ENCODE measurements at regions not wholly inside any gene's neighbourhood (a gene's known extent, or its start where the extent isn't known, plus 50 kb on each side); places are given as distances from the start of the nearest gene placed in this dataset.
"Not testable (repeated sequence)": the region's sequence is repeated elsewhere in the genome, so short reads cannot be mapped to it uniquely, and the experiment has no call there.

DNA sequence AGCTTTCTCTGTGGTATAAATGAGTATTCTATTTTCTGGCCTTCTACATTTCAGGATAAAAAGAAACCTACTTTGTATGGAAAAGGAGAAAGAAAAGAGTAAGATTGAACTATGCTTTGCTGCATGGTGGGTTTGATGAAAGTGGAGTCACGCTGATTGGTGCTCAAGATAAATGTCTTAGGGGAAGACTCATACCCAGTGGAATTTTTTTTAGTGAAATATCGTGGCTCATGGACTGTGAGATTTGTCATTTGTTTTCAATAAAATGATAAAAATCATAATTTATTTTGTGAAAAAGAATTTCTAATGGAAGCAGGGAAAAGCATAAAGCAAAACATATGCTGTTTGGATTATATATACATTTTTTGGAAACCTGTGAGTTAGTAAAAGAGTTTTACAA lies 292.5 kb downstream of the ZPLD1 start:
- Histone ChIP-seq H3K4me3 (ENCODE audit: low read length) (no peak overlapping the region), H3K27me3 (ENCODE audit: control insufficient read depth, insufficient read depth) (no peaks in the 10 kb centered on the region), H3K27ac (ENCODE audit: low read length) (no peak overlapping the region), H3K9me3 (ENCODE audit: control insufficient read depth, low read length) (no peaks in the 10 kb centered on the region), H3K4me1 (ENCODE audit: control insufficient read depth, insufficient read depth, low read length) (no peaks in the 10 kb centered on the region)
- ATAC-seq (no peak), DNase-seq (no peak)
- 81% methylated on average over 2 of the region's 2 CpGs for WGBS
- intact Hi-C loops (cut with DNase I), result no loop called here

DNA sequence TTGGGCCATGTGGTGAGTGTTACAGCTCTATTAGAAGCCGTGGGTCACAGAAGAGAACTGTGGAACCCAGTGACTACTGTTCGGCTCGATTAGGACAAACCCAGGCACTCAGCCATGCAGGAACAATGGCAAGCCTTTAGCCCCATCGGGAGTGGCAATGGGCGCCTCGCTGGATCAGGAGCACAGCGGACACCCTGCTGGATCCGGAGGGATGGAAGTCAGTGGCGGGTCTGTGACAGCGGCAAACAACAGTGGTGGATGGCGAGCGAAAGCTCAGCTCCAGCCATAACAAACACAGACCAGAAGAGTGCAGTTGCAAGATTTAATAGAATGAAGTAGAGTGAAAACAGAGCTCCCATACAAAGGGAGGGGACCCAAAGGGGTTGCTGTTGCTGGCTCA lies 297.8 kb downstream of the ZPLD1 start:
- H3K4me1 ChIP-seq (ENCODE audit: control insufficient read depth, insufficient read depth, low read length); intact Hi-C loops (cut with DNase I); ATAC-seq: not testable (repeated sequence)

GRCh38 chr3:102733791-102734563 lies 299.2 kb downstream of the ZPLD1 start:
- Histone ChIP-seq H3K4me1 (ENCODE audit: control insufficient read depth, insufficient read depth, low read length) (peaks cover 4% of the 10 kb centered on the region), H3K27ac (ENCODE audit: low read length) (no peak overlapping the region), H3K9me3 (ENCODE audit: control insufficient read depth, low read length) (no peaks in the 10 kb centered on the region), H3K4me3 (ENCODE audit: low read length) (no peak overlapping the region), H3K27me3 (ENCODE audit: control insufficient read depth, insufficient read depth) (no peaks in the 10 kb centered on the region)
- intact Hi-C loops (cut with DNase I), result no loop called here
- DNase-seq (no peak), ATAC-seq (no peak)
- 40% methylated on average over 5 of the region's 5 CpGs for WGBS

More for the DNA sequence above, 297.8 kb downstream of the ZPLD1 start:
- not testable (repeated sequence) for DNase-seq; H3K27ac ChIP-seq (ENCODE audit: low read length); H3K4me3 ChIP-seq (ENCODE audit: low read length); H3K27me3 ChIP-seq (ENCODE audit: control insufficient read depth, insufficient read depth); H3K9me3 ChIP-seq (ENCODE audit: control insufficient read depth, low read length)
- WGBS, result 91% methylated on average over 12 of the region's 12 CpGs

DNA sequence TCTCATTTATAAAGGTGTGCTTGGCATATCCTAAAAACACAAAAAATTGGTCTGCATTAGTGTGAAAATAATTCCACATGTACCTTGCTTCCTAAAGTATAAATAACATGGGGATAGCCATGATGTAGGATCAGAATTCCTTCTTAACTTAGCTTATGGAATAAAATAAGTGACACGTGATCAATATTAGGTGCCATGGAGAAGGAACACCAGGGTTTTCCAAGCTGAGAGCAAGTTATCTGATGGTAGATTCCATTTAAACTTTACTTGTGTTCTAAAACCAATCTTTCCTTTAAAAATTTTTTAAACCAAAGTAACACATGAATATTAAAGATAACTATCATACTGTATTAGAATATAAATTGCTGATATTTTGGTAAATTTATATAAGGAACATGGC lies 300.5 kb downstream of the ZPLD1 start:
- no peaks in the 10 kb centered on the region for H3K27me3 ChIP-seq (ENCODE audit: control insufficient read depth, insufficient read depth)
- H3K4me1 ChIP-seq (ENCODE audit: control insufficient read depth, insufficient read depth, low read length), result peaks cover 4% of the 10 kb centered on the region
- no peak overlapping the region for H3K27ac ChIP-seq (ENCODE audit: low read length)
- intact Hi-C loops (cut with DNase I), result loop anchor here in 1 of 4 donors (5.0 kb wide), 1 partner anchor 63 kb away; no protein-coding TSS in a partner anchor
- no peaks in the 10 kb centered on the region for H3K9me3 ChIP-seq (ENCODE audit: control insufficient read depth, low read length)
- no peak for ATAC-seq
- 81% methylated on average over 1 of the region's 1 CpG for WGBS
- no peak overlapping the region for H3K4me3 ChIP-seq (ENCODE audit: low read length)
- no peak for DNase-seq

DNA sequence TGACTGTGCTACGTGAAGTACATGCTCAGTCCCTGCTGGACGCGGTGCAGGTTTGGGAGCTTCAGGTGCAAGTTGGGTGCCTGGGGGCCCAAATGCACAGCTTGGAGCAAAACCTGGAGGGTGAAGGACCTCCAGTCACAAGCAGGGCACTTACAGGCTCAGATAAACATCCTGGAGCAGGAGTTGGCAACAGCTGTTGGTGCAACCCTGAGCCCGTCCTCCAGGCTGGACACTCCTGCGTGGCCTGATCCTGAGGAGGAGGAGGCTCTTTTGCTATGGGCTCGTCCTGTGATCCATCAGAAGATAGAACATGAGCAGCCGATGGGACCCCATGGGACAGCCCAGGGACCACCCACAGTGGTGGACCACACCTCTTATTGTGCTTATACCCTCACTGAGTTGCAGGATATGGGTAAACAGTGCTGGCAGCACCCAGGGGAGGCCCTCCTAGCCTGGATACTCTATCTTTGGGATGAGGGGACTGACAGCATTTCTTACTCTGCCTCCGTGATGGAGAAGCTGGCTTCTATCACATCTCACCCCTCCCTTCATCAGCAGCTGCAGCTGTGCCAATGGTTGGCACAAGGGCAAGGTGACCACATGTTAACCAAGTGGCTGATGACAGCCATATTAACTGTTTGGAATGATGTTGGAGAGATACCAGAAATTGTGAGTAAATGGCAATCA lies 301.6 kb downstream of the ZPLD1 start:
- no peak overlapping the region for H3K4me3 ChIP-seq (ENCODE audit: low read length)
- peak; percentile 36 to 76 (median 62) for DNase-seq
- peak; percentile 86 to 89 for ATAC-seq
- H3K9me3 ChIP-seq (ENCODE audit: control insufficient read depth, low read length), result no peaks in the 10 kb centered on the region
- intact Hi-C loops (cut with DNase I), result loop anchor here in 1 of 4 donors (5.0 kb wide), 1 partner anchor 64 kb away; no protein-coding TSS in a partner anchor
- H3K27ac ChIP-seq (ENCODE audit: low read length), result peak overlapping the region; percentile 11
- no peaks in the 10 kb centered on the region for H3K27me3 ChIP-seq (ENCODE audit: control insufficient read depth, insufficient read depth)
- WGBS, result 64% methylated on average over 8 of the region's 8 CpGs
- H3K4me1 ChIP-seq (ENCODE audit: control insufficient read depth, insufficient read depth, low read length), result peaks cover 4% of the 10 kb centered on the region

DNA sequence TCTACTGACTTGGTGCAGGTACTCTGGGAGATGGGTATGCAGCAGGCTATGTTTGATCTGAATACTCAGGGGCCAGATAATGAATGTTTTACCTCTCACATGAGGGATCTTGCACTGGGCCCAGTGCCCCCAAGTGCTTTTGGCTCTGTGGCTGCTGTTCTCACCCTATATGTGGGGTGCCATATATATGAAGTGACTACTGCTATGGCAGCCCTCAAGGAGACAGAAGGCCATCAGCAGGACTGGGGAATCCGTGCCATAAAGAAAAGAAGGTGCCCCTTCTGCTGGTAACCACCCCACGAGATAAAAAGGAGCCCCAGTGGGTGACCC lies 302.1 kb downstream of the ZPLD1 start:
- Histone ChIP-seq H3K4me1 (ENCODE audit: control insufficient read depth, insufficient read depth, low read length) (peaks cover 4% of the 10 kb centered on the region), H3K27me3 (ENCODE audit: control insufficient read depth, insufficient read depth) (no peaks in the 10 kb centered on the region), H3K9me3 (ENCODE audit: control insufficient read depth, low read length) (no peaks in the 10 kb centered on the region), H3K27ac (ENCODE audit: low read length) (no peak overlapping the region), H3K4me3 (ENCODE audit: low read length) (no peak overlapping the region)
- DNase-seq, result peak in 1 of 3 donors; percentile 46
- intact Hi-C loops (cut with DNase I), result loop anchor here in 1 of 4 donors (5.0 kb wide), 1 partner anchor 65 kb away; no protein-coding TSS in a partner anchor
- ATAC-seq, result peak; percentile 40 to 68
- 54% methylated on average over 2 of the region's 2 CpGs for WGBS

DNA sequence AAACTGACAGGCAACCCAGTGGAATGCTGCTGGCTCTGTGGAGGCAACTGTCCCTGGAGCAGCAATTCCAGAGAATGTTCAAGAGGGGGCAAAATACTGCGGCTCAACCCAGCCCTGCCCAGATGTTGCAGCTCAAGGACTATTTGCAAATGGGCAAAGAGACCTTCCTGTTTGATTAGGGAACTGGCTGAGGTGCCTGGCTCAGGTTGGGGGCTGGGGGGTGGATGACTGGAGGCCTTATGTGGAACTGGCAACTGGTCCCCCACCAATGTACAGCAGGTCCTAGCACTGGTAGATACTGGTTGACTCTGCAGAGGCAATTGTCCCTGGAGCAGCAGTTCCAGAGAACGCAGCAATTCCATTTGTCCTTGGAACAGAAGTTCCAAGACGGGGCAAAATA lies 302.5 kb downstream of the ZPLD1 start:
- DNase-seq, result peak in 1 of 3 donors; percentile 13
- 84% methylated on average over 3 of the region's 3 CpGs for WGBS
- intact Hi-C loops (cut with DNase I), result loop anchor here in 1 of 4 donors (5.0 kb wide), 1 partner anchor 65 kb away; no protein-coding TSS in a partner anchor
- Histone ChIP-seq H3K4me3 (ENCODE audit: low read length) (no peak overlapping the region), H3K27me3 (ENCODE audit: control insufficient read depth, insufficient read depth) (no peaks in the 10 kb centered on the region), H3K27ac (ENCODE audit: low read length) (no peak overlapping the region), H3K4me1 (ENCODE audit: control insufficient read depth, insufficient read depth, low read length) (peaks cover 4% of the 10 kb centered on the region), H3K9me3 (ENCODE audit: control insufficient read depth, low read length) (no peaks in the 10 kb centered on the region)
- peak in 1 of 2 donors; percentile 9 for ATAC-seq

- ATAC-seq (peak in 1 of 2 donors; percentile 28), DNase-seq (peak in 1 of 3 donors; percentile 34)
- no peaks in the 10 kb centered on the region for H3K9me3 ChIP-seq (ENCODE audit: control insufficient read depth, low read length)
- peaks cover 2% of the 10 kb centered on the region for H3K4me1 ChIP-seq (ENCODE audit: control insufficient read depth, insufficient read depth, low read length)
- intact Hi-C loops (cut with DNase I), result loop anchor here in 1 of 4 donors (10.0 kb wide), 1 partner anchor 66 kb away; no protein-coding TSS in a partner anchor
- WGBS, result 79% methylated on average over 6 of the region's 6 CpGs
- H3K27ac ChIP-seq (ENCODE audit: low read length), result no peak overlapping the region
- no peak overlapping the region for H3K4me3 ChIP-seq (ENCODE audit: low read length)
- no peaks in the 10 kb centered on the region for H3K27me3 ChIP-seq (ENCODE audit: control insufficient read depth, insufficient read depth)
These were observed 306.3 kb downstream of the ZPLD1 start for GRCh38 chr3:102741105-102741504.

GRCh38 chr3:102741694-102742093 lies 306.9 kb downstream of the ZPLD1 start:
- intact Hi-C loops (cut with DNase I), result loop anchor here in 1 of 4 donors (10.0 kb wide), 1 partner anchor 67 kb away; no protein-coding TSS in a partner anchor
- DNase-seq (no peak), ATAC-seq (no peak)
- no peaks in the 10 kb centered on the region for H3K4me1 ChIP-seq (ENCODE audit: control insufficient read depth, insufficient read depth, low read length)
- H3K4me3 ChIP-seq (ENCODE audit: low read length), result no peak overlapping the region
- no peaks in the 10 kb centered on the region for H3K9me3 ChIP-seq (ENCODE audit: control insufficient read depth, low read length)
- WGBS, result 93% methylated on average over 6 of the region's 6 CpGs
- no peak overlapping the region for H3K27ac ChIP-seq (ENCODE audit: low read length)
- H3K27me3 ChIP-seq (ENCODE audit: control insufficient read depth, insufficient read depth), result no peaks in the 10 kb centered on the region

GRCh38 chr3:102745881-102746280 lies 311.1 kb downstream of the ZPLD1 start:
- WGBS, result 59% methylated on average over 4 of the region's 4 CpGs
- no peak overlapping the region for H3K27ac ChIP-seq (ENCODE audit: low read length)
- no peaks in the 10 kb centered on the region for H3K4me1 ChIP-seq (ENCODE audit: control insufficient read depth, insufficient read depth, low read length)
- ATAC-seq (no peak), DNase-seq (no peak)
- no peak overlapping the region for H3K4me3 ChIP-seq (ENCODE audit: low read length)
- no peaks in the 10 kb centered on the region for H3K9me3 ChIP-seq (ENCODE audit: control insufficient read depth, low read length)
- H3K27me3 ChIP-seq (ENCODE audit: control insufficient read depth, insufficient read depth), result no peaks in the 10 kb centered on the region
- intact Hi-C loops (cut with DNase I), result loop anchor here in 1 of 4 donors (10.0 kb wide), 1 partner anchor 71 kb away; no protein-coding TSS in a partner anchor

GRCh38 chr3:102747611-102748010 lies 312.8 kb downstream of the ZPLD1 start:
- no peak overlapping the region for H3K4me3 ChIP-seq (ENCODE audit: low read length)
- H3K27ac ChIP-seq (ENCODE audit: low read length), result no peak overlapping the region
- DNase-seq (peak in 1 of 3 donors; percentile 12), ATAC-seq (no peak)
- H3K4me1 ChIP-seq (ENCODE audit: control insufficient read depth, insufficient read depth, low read length), result no peaks in the 10 kb centered on the region
- no peaks in the 10 kb centered on the region for H3K9me3 ChIP-seq (ENCODE audit: control insufficient read depth, low read length)
- WGBS, result 37% methylated on average over 4 of the region's 4 CpGs
- H3K27me3 ChIP-seq (ENCODE audit: control insufficient read depth, insufficient read depth), result no peaks in the 10 kb centered on the region
- intact Hi-C loops (cut with DNase I), result loop anchor here in 1 of 4 donors (10.0 kb wide), 1 partner anchor 73 kb away; no protein-coding TSS in a partner anchor
